Stimulated activated naive B cell treated with anti-CD40 and anti-IgM and Interleukin-4, amounts not matched to agents 10 μg/mL and 1 μg/mL and 100 μg/mL, for 72 hours (primary cell): ENCODE measurements at regions not wholly inside any gene's neighbourhood (a gene's known extent, or its start where the extent isn't known, plus 50 kb on each side); places are given as distances from the start of the nearest gene placed in this dataset.

Experiments used
- ATAC-seq, 2 donors: fragments of 150-1000 bp; cut with Tn5 transposase; replicated peaks; 2 replicates each; pipeline ENCODE4 v1.10.0; 2021; ENCODE audit warnings: moderate library complexity in 1 of 2
- DNase-seq: peaks from one replicate; pipeline ENCODE4 v3.0.0; 2021
- H3K27ac Mint-ChIP-seq: one replicate; pipeline ENCODE4 v1.8.0; 2022; ENCODE audit warnings: mild to moderate bottlenecking, mixed read lengths
- H3K27me3 Mint-ChIP-seq, 2 donors: one replicate each; pipeline ENCODE4 v1.8.0; 2022; ENCODE audit warnings: mixed read lengths in 2 of 2
- H3K36me3 Mint-ChIP-seq, 2 donors: one replicate each; pipeline ENCODE4 v1.8.0; 2022; ENCODE audit warnings: mixed read lengths in 2 of 2, mild to moderate bottlenecking in 1 of 2
- H3K4me1 Mint-ChIP-seq, 2 donors: one replicate each; pipeline ENCODE4 v1.8.0; 2022; ENCODE audit warnings: mixed read lengths in 2 of 2, mild to moderate bottlenecking in 1 of 2
- H3K4me3 Mint-ChIP-seq, 2 donors: one replicate each; pipeline ENCODE4 v1.8.0; 2022; ENCODE audit warnings: mild to moderate bottlenecking in 2 of 2, mixed read lengths in 2 of 2, moderate library complexity in 1 of 2
- H3K9me3 Mint-ChIP-seq, 2 donors: one replicate each; pipeline ENCODE4 v1.8.0; 2022; ENCODE audit warnings: mixed read lengths in 2 of 2, mild to moderate bottlenecking in 1 of 2

- ATAC-seq (no peak), DNase-seq (no peak)
- peaks cover 0 to 5% of the 10 kb centered on the region in 2 donors for H3K9me3 Mint-ChIP-seq
- H3K4me3 Mint-ChIP-seq: no peak overlapping the region
- no peaks in the 10 kb centered on the region for H3K4me1 Mint-ChIP-seq
- H3K36me3 Mint-ChIP-seq: no peaks in the 10 kb centered on the region
- H3K27ac Mint-ChIP-seq: no peak overlapping the region
- H3K27me3 Mint-ChIP-seq: peaks cover 18 to 21% of the 10 kb centered on the region in 2 donors
These were observed 194.7 kb downstream of the GALR1 start for GRCh38 chr18:77444385-77444784.

- H3K36me3 Mint-ChIP-seq: no peaks in the 10 kb centered on the region
- H3K4me1 Mint-ChIP-seq: no peaks in the 10 kb centered on the region
- H3K9me3 Mint-ChIP-seq: no peaks in the 10 kb centered on the region
- peaks cover 3 to 11% of the 10 kb centered on the region in 2 donors for H3K27me3 Mint-ChIP-seq
- no peak overlapping the region for H3K4me3 Mint-ChIP-seq
- no peak overlapping the region for H3K27ac Mint-ChIP-seq
- ATAC-seq (no peak), DNase-seq (no peak)
These were observed 198.4 kb downstream of the GALR1 start for GRCh38 chr18:77448046-77448445.

- no peak for ATAC-seq
- no peak for DNase-seq
- peaks cover 6 to 8% of the 10 kb centered on the region in 2 donors for H3K27me3 Mint-ChIP-seq
- no peak overlapping the region for H3K4me3 Mint-ChIP-seq
- no peaks in the 10 kb centered on the region for H3K4me1 Mint-ChIP-seq
- H3K36me3 Mint-ChIP-seq: no peaks in the 10 kb centered on the region
- H3K9me3 Mint-ChIP-seq: peaks cover 0 to 2% of the 10 kb centered on the region in 2 donors
- no peak overlapping the region for H3K27ac Mint-ChIP-seq
These were observed 205.4 kb downstream of the GALR1 start for GRCh38 chr18:77455004-77455403.

GRCh38 chr18:77457681-77458080, 208.0 kb downstream of the GALR1 start:
- Mint-ChIP-seq H3K4me3 (no peak overlapping the region), H3K4me1 (no peaks in the 10 kb centered on the region), H3K9me3 (peaks cover 0 to 2% of the 10 kb centered on the region in 2 donors), H3K36me3 (no peaks in the 10 kb centered on the region), H3K27ac (no peak overlapping the region), H3K27me3 (peaks cover 11% of the 10 kb centered on the region in 2 donors)
- DNase-seq (no peak), ATAC-seq (no peak)

- H3K27ac Mint-ChIP-seq: no peak overlapping the region
- H3K9me3 Mint-ChIP-seq: no peaks in the 10 kb centered on the region
- no peaks in the 10 kb centered on the region for H3K4me1 Mint-ChIP-seq
- peaks cover 11 to 17% of the 10 kb centered on the region in 2 donors for H3K27me3 Mint-ChIP-seq
- no peaks in the 10 kb centered on the region for H3K36me3 Mint-ChIP-seq
- DNase-seq (no peak), ATAC-seq (no peak)
- no peak overlapping the region for H3K4me3 Mint-ChIP-seq
These were observed 211.5 kb downstream of the GALR1 start for GRCh38 chr18:77461062-77461688.

DNA sequence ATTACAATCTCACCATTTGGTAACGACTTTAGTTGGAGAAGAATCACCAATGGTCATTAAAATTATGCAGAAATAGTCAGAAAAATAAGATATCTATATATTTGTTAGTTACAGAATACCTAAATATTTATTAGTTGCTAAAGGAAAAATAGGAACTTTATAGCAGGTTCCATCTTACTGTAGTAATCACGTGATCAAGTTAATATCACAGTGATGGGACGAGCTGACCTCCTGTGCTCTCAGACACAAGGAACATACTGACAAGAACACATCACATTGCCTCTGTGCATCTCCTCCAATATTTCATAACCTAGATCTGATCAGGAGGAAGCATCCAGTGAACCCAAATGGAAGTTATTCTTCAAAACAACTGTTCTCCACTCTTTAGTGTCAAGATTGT, 215.3 kb downstream of the GALR1 start:
- ATAC-seq (no peak), DNase-seq (no peak)
- no peaks in the 10 kb centered on the region for H3K36me3 Mint-ChIP-seq
- no peaks in the 10 kb centered on the region for H3K4me1 Mint-ChIP-seq
- no peak overlapping the region for H3K4me3 Mint-ChIP-seq
- H3K27ac Mint-ChIP-seq: no peak overlapping the region
- peaks cover 15 to 28% of the 10 kb centered on the region in 2 donors for H3K27me3 Mint-ChIP-seq
- H3K9me3 Mint-ChIP-seq: no peaks in the 10 kb centered on the region

DNA sequence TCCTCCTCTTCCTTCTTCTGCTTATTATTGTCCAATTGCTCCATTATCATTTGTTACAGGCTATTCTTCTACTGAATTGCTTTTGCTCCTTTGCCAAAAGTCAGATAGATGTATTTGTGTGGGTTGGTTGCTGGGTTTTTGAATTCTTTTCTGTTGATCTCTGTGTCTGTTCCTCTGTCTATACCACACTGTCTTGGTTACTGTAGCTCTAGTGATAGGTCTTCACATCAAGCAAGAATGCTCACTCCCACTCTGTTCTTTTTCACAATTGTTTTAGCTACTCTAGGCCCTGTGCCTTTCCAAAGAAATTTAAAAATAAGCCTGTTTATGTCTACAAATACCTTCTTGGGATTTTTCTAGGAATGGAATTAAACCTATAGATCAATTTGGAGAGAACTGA, 217.2 kb downstream of the GALR1 start:
- Mint-ChIP-seq H3K4me1 (no peaks in the 10 kb centered on the region), H3K27ac (no peak overlapping the region), H3K4me3 (no peak overlapping the region), H3K27me3 (peaks cover 16 to 31% of the 10 kb centered on the region in 2 donors), H3K36me3 (no peaks in the 10 kb centered on the region), H3K9me3 (no peaks in the 10 kb centered on the region)
- DNase-seq: no peak
- no peak for ATAC-seq

GRCh38 chr18:77469131-77469530, 219.5 kb downstream of the GALR1 start:
- no peak for DNase-seq
- Mint-ChIP-seq H3K27ac (no peak overlapping the region), H3K9me3 (no peaks in the 10 kb centered on the region), H3K4me3 (no peak overlapping the region), H3K27me3 (peaks cover 10 to 38% of the 10 kb centered on the region in 2 donors), H3K36me3 (no peaks in the 10 kb centered on the region), H3K4me1 (no peaks in the 10 kb centered on the region)
- ATAC-seq: no peak

GRCh38 chr18:77470569-77471413, 221.1 kb downstream of the GALR1 start:
- Mint-ChIP-seq H3K4me1 (no peaks in the 10 kb centered on the region), H3K36me3 (no peaks in the 10 kb centered on the region), H3K27ac (no peak overlapping the region), H3K27me3 (peaks cover 14 to 37% of the 10 kb centered on the region in 2 donors), H3K4me3 (no peak overlapping the region), H3K9me3 (no peaks in the 10 kb centered on the region)
- no peak for DNase-seq
- no peak for ATAC-seq

DNA sequence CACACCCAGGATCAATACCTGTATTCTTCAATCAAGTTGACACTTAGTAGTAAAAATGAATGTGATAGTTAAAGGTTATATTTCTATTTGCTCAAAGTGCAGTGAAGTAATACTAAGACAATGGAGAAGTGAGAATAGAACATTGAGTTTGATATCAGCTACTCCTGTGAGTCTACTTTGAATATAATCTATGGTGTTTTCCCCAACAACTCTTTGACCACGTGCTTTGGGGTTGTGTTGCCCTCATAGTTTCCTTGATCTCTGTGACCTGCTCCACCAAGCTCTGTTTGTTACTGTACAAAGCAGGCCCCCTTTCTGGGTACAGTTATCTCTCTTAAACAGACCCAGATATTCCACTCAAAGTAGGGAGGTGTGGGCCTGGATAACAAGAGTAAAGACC, 222.9 kb downstream of the GALR1 start:
- Mint-ChIP-seq H3K27ac (no peak overlapping the region), H3K36me3 (no peaks in the 10 kb centered on the region), H3K4me1 (no peaks in the 10 kb centered on the region), H3K27me3 (peaks cover 16 to 41% of the 10 kb centered on the region in 2 donors), H3K4me3 (no peak overlapping the region), H3K9me3 (no peaks in the 10 kb centered on the region)
- ATAC-seq: peak; percentile 75 to 81
- DNase-seq: no peak

DNA sequence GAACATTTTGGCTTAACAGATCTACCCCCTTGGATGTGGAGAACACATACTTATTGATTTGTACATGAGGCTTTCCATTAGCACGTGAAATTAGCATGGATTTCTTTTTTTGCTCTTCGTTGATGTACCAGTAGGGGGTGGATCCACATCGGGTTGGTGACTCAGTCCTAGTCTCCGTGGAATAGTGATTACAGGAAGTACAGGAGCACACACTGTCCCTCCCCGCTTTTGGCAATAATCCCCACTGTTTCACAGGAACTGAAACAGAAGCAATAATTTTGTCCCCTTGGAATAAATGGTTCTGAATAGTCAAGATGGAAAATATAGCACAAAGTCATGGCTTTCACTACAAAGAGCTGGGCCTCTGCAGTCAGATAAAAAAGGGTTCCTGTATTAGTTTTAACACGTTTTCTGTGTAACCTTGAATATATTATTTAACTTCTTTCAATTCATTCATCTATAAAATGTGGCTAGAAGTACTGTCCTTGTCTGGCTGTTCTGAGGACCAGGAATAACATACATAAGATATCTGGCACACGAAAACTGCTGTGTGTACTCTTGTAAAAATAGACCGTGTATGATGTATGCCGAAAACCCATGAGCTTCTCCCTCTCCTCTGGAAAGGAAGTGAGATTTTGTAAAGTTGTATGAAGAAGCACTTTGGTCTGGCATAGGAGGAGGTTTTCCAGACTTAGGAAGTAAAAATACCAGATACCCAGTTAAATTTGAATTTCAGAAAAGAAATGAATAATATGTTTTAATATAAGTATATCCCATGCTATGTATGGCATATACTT, 229.2 kb downstream of the GALR1 start:
- no peak overlapping the region for H3K27ac Mint-ChIP-seq
- no peak for ATAC-seq
- DNase-seq: no peak
- peaks cover 10 to 20% of the 10 kb centered on the region in 2 donors for H3K27me3 Mint-ChIP-seq
- H3K4me1 Mint-ChIP-seq: no peaks in the 10 kb centered on the region
- H3K4me3 Mint-ChIP-seq: no peak overlapping the region
- no peaks in the 10 kb centered on the region for H3K9me3 Mint-ChIP-seq
- no peaks in the 10 kb centered on the region for H3K36me3 Mint-ChIP-seq

GRCh38 chr18:77481541-77481940, 231.9 kb downstream of the GALR1 start:
- Mint-ChIP-seq H3K36me3 (no peaks in the 10 kb centered on the region), H3K4me3 (no peak overlapping the region), H3K27me3 (peaks cover 6% of the 10 kb centered on the region in 2 donors), H3K27ac (no peak overlapping the region), H3K4me1 (no peaks in the 10 kb centered on the region), H3K9me3 (peaks cover 6 to 9% of the 10 kb centered on the region in 2 donors)
- ATAC-seq: no peak
- DNase-seq: no peak

DNA sequence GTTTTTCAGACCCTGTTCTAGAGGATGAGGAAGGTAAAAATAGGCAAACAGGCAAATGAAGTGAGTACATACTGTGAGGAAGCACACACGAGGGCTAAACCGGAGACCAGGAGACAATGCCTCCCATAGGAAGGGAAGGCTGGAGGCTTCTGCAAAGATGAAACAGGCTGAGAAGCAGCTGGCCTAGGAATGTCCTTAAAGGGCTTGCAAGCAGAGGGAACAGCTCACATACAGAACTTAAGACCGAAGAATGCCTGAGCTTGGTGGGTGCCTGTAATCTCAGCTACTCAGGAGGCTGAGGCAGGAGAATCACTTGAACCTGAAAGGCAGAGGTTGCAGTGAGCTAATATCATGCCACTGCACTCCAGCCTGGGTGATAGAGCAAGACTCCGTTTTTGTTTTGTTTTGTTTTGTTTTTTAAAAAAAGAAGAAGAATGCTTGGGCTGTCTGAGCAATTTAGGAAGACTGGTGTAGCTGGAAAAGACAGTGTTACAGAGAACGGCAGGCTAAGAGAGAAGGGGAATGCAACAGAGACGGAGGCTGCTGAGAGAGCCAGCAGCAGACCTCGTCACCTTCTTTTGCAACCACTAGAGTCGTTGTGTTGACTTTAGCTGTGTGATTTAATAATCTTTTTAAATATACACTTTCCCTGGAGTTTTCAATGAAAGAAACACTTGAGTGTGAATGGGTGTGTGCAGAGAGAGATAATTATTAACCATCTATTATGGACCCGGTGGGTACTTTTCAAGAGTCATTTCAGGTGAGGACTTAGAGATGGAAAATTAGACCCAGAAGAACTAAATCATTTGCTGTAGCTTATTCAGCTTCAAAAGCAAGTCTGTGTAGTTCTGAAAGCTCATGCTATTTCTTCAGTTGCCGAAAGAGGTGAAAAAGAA, 232.8 kb downstream of the GALR1 start:
- Mint-ChIP-seq H3K4me3 (no peak overlapping the region), H3K4me1 (no peaks in the 10 kb centered on the region), H3K27me3 (peaks cover 0 to 6% of the 10 kb centered on the region in 2 donors), H3K27ac (no peak overlapping the region), H3K36me3 (no peaks in the 10 kb centered on the region), H3K9me3 (peaks cover 6 to 9% of the 10 kb centered on the region in 2 donors)
- ATAC-seq (no peak), DNase-seq (no peak)

DNA sequence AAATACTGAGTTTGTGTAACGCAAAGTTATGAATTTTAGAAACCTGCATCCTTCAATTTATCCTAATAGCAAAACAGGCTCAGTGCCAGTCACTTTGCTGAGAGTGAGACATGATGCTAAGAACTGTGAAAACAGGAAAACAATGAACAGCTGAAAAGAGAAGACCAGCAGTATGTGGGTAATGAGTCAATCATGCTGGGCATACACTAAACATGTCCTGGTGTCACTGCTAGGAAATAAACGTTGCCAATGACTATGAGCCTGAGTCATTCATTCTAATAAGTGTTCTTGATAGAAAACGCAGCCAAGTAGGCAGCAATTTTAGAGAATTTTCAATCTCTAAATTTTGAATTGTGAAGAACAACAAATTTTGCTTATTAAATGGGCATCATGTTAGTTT, 237.3 kb downstream of the GALR1 start:
- H3K27ac Mint-ChIP-seq: no peak overlapping the region
- DNase-seq: no peak
- peaks cover 8 to 14% of the 10 kb centered on the region in 2 donors for H3K9me3 Mint-ChIP-seq
- H3K27me3 Mint-ChIP-seq: peaks cover 4 to 11% of the 10 kb centered on the region in 2 donors
- no peak overlapping the region for H3K4me3 Mint-ChIP-seq
- H3K36me3 Mint-ChIP-seq: no peaks in the 10 kb centered on the region
- peaks cover 0 to 2% of the 10 kb centered on the region in 2 donors for H3K4me1 Mint-ChIP-seq
- no peak for ATAC-seq
